Endothelial cell of umbilical vein (primary cell): ENCODE measurements at regions not wholly inside any gene's neighbourhood (a gene's known extent, or its start where the extent isn't known, plus 50 kb on each side); places are given as distances from the start of the nearest gene placed in this dataset.

Experiments used
- BruUV-seq: library from RNA; stranded (reverse); fragments of 400-500 nt; replicated peaks from 2 replicates; lab custom pipeline; 2021; lab: Mats Ljungman, UMichigan
- CTCF ChIA-PET: fragments of 300-600, 350-600 bp; sonication (Branson Sonifier 250); formaldehyde crosslinking; loops from one replicate; lab custom pipeline; 2021; ENCODE audit warnings: antibody characterized with exemption, inconsistent platforms; lab: Charles Lee
- POLR2A ChIA-PET: fragments of 300-600, 350-600 bp; sonication (Branson Sonifier 250); formaldehyde crosslinking; loops from one replicate; lab custom pipeline; 2021; ENCODE audit warnings: antibody characterized with exemption, inconsistent platforms; lab: Charles Lee
- DNase-seq: peaks from one replicate; pipeline ENCODE4 v3.0.0-alpha.2; 2011; ENCODE audit warnings: low read depth, low spot score
- FAIRE-seq: peaks from 2 replicates; lab custom pipeline; 2011; peaks lifted over from hg19 to GRCh38; lab: Jason Lieb, UNC
- H2AFZ ChIP-seq: 2 replicates; pipeline ENCODE4 v1.6.0; 2012; ENCODE audit warnings: low read depth, low read length, control low read depth, inconsistent platforms
- H3K27ac ChIP-seq: 2 replicates; pipeline ENCODE4 v1.5.1; 2011; ENCODE audit warnings: low read depth, mild to moderate bottlenecking, control low read depth, low read length, moderate library complexity; ENCODE audit not compliant: insufficient read depth
- H3K27me3 ChIP-seq, 2 experiments: 2 replicates each; pipeline versions ENCODE4 v1.6.0 to v1.6.1; 2011; ENCODE audit warnings: low read length in 2 of 2, mixed read lengths in 1 of 2; ENCODE audit not compliant: control insufficient read depth in 2 of 2, insufficient read depth in 2 of 2
- H3K36me3 ChIP-seq, 2 experiments: 2 replicates in 1 of 2; 3 replicates in 1 of 2; pipeline ENCODE4 v1.5.1; 2011; ENCODE audit warnings: low read length in 2 of 2, mild to moderate bottlenecking in 1 of 2, moderate library complexity in 1 of 2; ENCODE audit not compliant: control insufficient read depth in 2 of 2, insufficient read depth in 2 of 2; ENCODE audit errors: extremely low read depth in 1 of 2
- H3K4me1 ChIP-seq: 3 replicates; pipeline ENCODE4 v1.5.1; 2011; ENCODE audit warnings: mild to moderate bottlenecking, low read length; ENCODE audit not compliant: control insufficient read depth, insufficient read depth; ENCODE audit errors: extremely low read depth
- H3K4me2 ChIP-seq: 2 replicates; pipeline ENCODE4 v1.6.1; 2011; ENCODE audit warnings: low read length, control low read depth, mixed read lengths; ENCODE audit not compliant: insufficient read depth
- H3K4me3 ChIP-seq, 3 experiments: fragments of 200-600 bp in 1 of 3; sonication (generic), shearing (Covaris generic) in 1 of 3; replicated peaks in 1 of 3; 2 replicates each; pipeline ENCODE4 v1.5.1; 2011 to 2016; ENCODE audit warnings: control low read depth in 3 of 3, low read length in 3 of 3, mild to moderate bottlenecking in 2 of 3, inconsistent platforms in 1 of 3, low read depth in 1 of 3, moderate library complexity in 1 of 3; ENCODE audit not compliant: insufficient read depth in 1 of 3
- H3K79me2 ChIP-seq: 2 replicates; pipeline ENCODE4 v1.6.0; 2012; ENCODE audit warnings: low read length, inconsistent platforms; ENCODE audit not compliant: control insufficient read depth, insufficient read depth
- H3K9ac ChIP-seq: replicated peaks from 2 replicates; pipeline ENCODE3; 2011; ENCODE audit warnings: low read length, control low read depth; ENCODE audit not compliant: insufficient read depth; ENCODE audit errors: extremely low read depth
- H3K9me1 ChIP-seq: replicated peaks from 3 replicates; pipeline ENCODE4 v1.6.0; 2011; ENCODE audit warnings: mild to moderate bottlenecking, low read length; ENCODE audit not compliant: control insufficient read depth, insufficient read depth; ENCODE audit errors: extremely low read depth
- H3K9me3 ChIP-seq: replicated peaks from 2 replicates; pipeline ENCODE4 v1.5.1; 2012; ENCODE audit warnings: low read length, inconsistent platforms; ENCODE audit not compliant: control insufficient read depth, insufficient read depth
- H4K20me1 ChIP-seq: replicated peaks from 2 replicates; pipeline ENCODE3; 2011; ENCODE audit warnings: mild to moderate bottlenecking, low read length; ENCODE audit not compliant: control insufficient read depth, insufficient read depth; ENCODE audit errors: extremely low read depth
- CTCF ChIP-seq, 2 donors: IDR thresholded peaks; 1 replicate in 1 of 2; 2 replicates in 1 of 2; pipeline ENCODE4 v1.5.1; 2011; ENCODE audit warnings: low read length in 2 of 2, mild to moderate bottlenecking in 2 of 2, moderate library complexity in 2 of 2, control low read depth in 1 of 2, inconsistent platforms in 1 of 2, low read depth in 1 of 2; ENCODE audit not compliant: insufficient read depth in 1 of 2; ENCODE audit errors: extremely low read depth in 1 of 2
- EZH2 ChIP-seq: IDR thresholded peaks from 2 replicates; pipeline ENCODE4 v1.6.1; 2012; ENCODE audit warnings: borderline replicate concordance, low read depth, mild to moderate bottlenecking, moderate library complexity, low read length, inconsistent platforms; ENCODE audit not compliant: severe bottlenecking
- FOS ChIP-seq: IDR thresholded peaks from 2 replicates; pipeline ENCODE4 v1.6.1; 2011; ENCODE audit warnings: mild to moderate bottlenecking, low read length, moderate library complexity, borderline replicate concordance; ENCODE audit not compliant: insufficient read depth
- GATA2 ChIP-seq: IDR thresholded peaks from 2 replicates; pipeline ENCODE4 v1.7.0; 2011; ENCODE audit warnings: low read depth, mild to moderate bottlenecking, moderate library complexity, mixed read lengths, low read length; ENCODE audit not compliant: insufficient read length, insufficient read depth
- JUN ChIP-seq: IDR thresholded peaks from 2 replicates; pipeline ENCODE4 v1.6.1; 2011; ENCODE audit warnings: borderline replicate concordance, low read depth; ENCODE audit not compliant: insufficient read length, insufficient read depth
- MAX ChIP-seq: IDR thresholded peaks from 2 replicates; pipeline ENCODE4 v1.6.1; 2011; ENCODE audit not compliant: insufficient read depth, insufficient read length
- MYC ChIP-seq: IDR thresholded peaks from one replicate; pipeline ENCODE4 v1.6.1; 2011; ENCODE audit warnings: mild to moderate bottlenecking, low read depth, low read length
- POLR2A ChIP-seq: IDR thresholded peaks from 2 replicates; pipeline ENCODE4 v1.6.1; 2012; ENCODE audit warnings: low read depth, mild to moderate bottlenecking, control low read depth, low read length
- POLR2AphosphoS5 ChIP-seq: IDR thresholded peaks from 2 replicates; pipeline ENCODE4 v1.6.1; 2012; ENCODE audit warnings: low read depth, mild to moderate bottlenecking, control low read depth, low read length, moderate library complexity; ENCODE audit not compliant: insufficient read depth
- dilution Hi-C: fragments of 300-500 bp; cut with MboI; formaldehyde crosslinking; loops from one replicate; pipeline ENCODE4 v1.15.0; 2019; ENCODE audit warnings: low sequenced_read_pairs; ENCODE audit not compliant: extremely low pct_ligation_motif_present
- intact Hi-C: fragments of 100-400 bp; cut with micrococcal nuclease; formaldehyde crosslinking; loops from one replicate; pipeline ENCODE4 v1.10.0; 2022

GRCh38 chr6:8325743-8326142 lies 109.6 kb downstream of the SLC35B3 start:
- DNase-seq (no peak), FAIRE-seq (no peak)
- ChIA-PET CTCF (no interaction called here), POLR2A (no interaction called here)
- no TSS peak for BruUV-seq
- dilution Hi-C loops (no loop called here), intact Hi-C loops (no loop called here)
- no peak overlapping the region for H3K27ac ChIP-seq
- no peak overlapping the region for H3K9ac ChIP-seq
- no peaks in the 10 kb centered on the region for H3K27me3 ChIP-seq
- no peak for TF ChIP-seq FOS
- no peak for TF ChIP-seq GATA2
- TF ChIP-seq POLR2AphosphoS5, result no peak
- TF ChIP-seq CTCF (IDR thresholded peaks at IDR 0.05; ENCODE audit: extremely low read depth in 1 of 2, insufficient read depth in 1 of 2, low read depth in 1 of 2, low read length in 2 of 2), result no peak
- TF ChIP-seq JUN, result no peak
- no peak for TF ChIP-seq MYC
- TF ChIP-seq EZH2, result no peak
- no peak for TF ChIP-seq POLR2A
- no peak for TF ChIP-seq MAX
- no peaks in the 10 kb centered on the region for H3K4me1 ChIP-seq
- H3K9me3 ChIP-seq, result no peaks in the 10 kb centered on the region
- H3K4me3 ChIP-seq, result no peak overlapping the region
- H2AFZ ChIP-seq, result no peak overlapping the region
- no peaks in the 10 kb centered on the region for H3K36me3 ChIP-seq
- H3K79me2 ChIP-seq, result no peaks in the 10 kb centered on the region
- no peak overlapping the region for H3K4me2 ChIP-seq
- no peaks in the 10 kb centered on the region for H4K20me1 ChIP-seq
- H3K9me1 ChIP-seq, result no peaks in the 10 kb centered on the region
